Activated naive CD4-positive, alpha-beta T cell treated with anti-CD3 and anti-CD28 coated beads, Interleukin-2, amount 10 ng/mL, durations not matched to agents 7 days and 5 days (primary cell): ENCODE measurements at regions not wholly inside any gene's neighbourhood (a gene's known extent, or its start where the extent isn't known, plus 50 kb on each side); places are given as distances from the start of the nearest gene placed in this dataset.
"Not testable (repeated sequence)": the region's sequence is repeated elsewhere in the genome, so short reads cannot be mapped to it uniquely, and the experiment has no call there.

Experiments
- CTCF ChIA-PET: fragments of 350-600 bp; sonication (Branson Sonifier 250); formaldehyde crosslinking; loops from one replicate; lab custom pipeline; 2021; ENCODE audit warnings: antibody characterized with exemption; lab: Charles Lee
- DNase-seq: peaks from one replicate; pipeline ENCODE4 v3.0.0-alpha.2; 2020
- H3K27ac Mint-ChIP-seq: one replicate; pipeline ENCODE4 v1.8.0; 2021; ENCODE audit warnings: mild to moderate bottlenecking, moderate library complexity, mixed read lengths
- H3K27me3 Mint-ChIP-seq: one replicate; pipeline ENCODE4 v1.8.0; 2021; ENCODE audit warnings: mild to moderate bottlenecking, mixed read lengths
- H3K36me3 Mint-ChIP-seq: one replicate; pipeline ENCODE4 v1.8.0; 2021; ENCODE audit warnings: mixed read lengths
- H3K4me1 Mint-ChIP-seq: one replicate; pipeline ENCODE4 v1.8.0; 2021; ENCODE audit warnings: mixed read lengths
- H3K4me3 Mint-ChIP-seq: one replicate; pipeline ENCODE4 v1.8.0; 2021; ENCODE audit warnings: mild to moderate bottlenecking, moderate library complexity, mixed read lengths
- H3K9me3 Mint-ChIP-seq: one replicate; pipeline ENCODE4 v1.8.0; 2021; ENCODE audit warnings: mixed read lengths

- Mint-ChIP-seq H3K9me3 (no peaks in the 10 kb centered on the region), H3K4me1 (no peaks in the 10 kb centered on the region), H3K36me3 (no peaks in the 10 kb centered on the region), H3K27ac (no peak overlapping the region), H3K27me3 (peaks cover 6% of the 10 kb centered on the region), H3K4me3 (no peak overlapping the region)
- DNase-seq = no peak
- CTCF ChIA-PET = no interaction called here
Measured at GRCh38 chr1:178660461-178660860, 64.6 kb upstream of the RALGPS2 start.

- Mint-ChIP-seq H3K4me3 (no peak overlapping the region), H3K27ac (no peak overlapping the region), H3K36me3 (no peaks in the 10 kb centered on the region), H3K9me3 (no peaks in the 10 kb centered on the region), H3K4me1 (no peaks in the 10 kb centered on the region), H3K27me3 (peaks cover 6% of the 10 kb centered on the region)
- CTCF ChIA-PET = no interaction called here
- DNase-seq = no peak
Measured at GRCh38 chr1:178664278-178664677, 60.8 kb upstream of the RALGPS2 start.

GRCh38 chr1:178665579-178665978, 59.5 kb upstream of the RALGPS2 start:
- no peaks in the 10 kb centered on the region for H3K36me3 Mint-ChIP-seq
- no peaks in the 10 kb centered on the region for H3K4me1 Mint-ChIP-seq
- no peaks in the 10 kb centered on the region for H3K9me3 Mint-ChIP-seq
- CTCF ChIA-PET = no interaction called here
- peaks cover 6% of the 10 kb centered on the region for H3K27me3 Mint-ChIP-seq
- DNase-seq = no peak
- no peak overlapping the region for H3K4me3 Mint-ChIP-seq
- H3K27ac Mint-ChIP-seq = no peak overlapping the region

GRCh38 chr1:178666891-178667290, 58.2 kb upstream of the RALGPS2 start:
- H3K36me3 Mint-ChIP-seq, H3K27ac Mint-ChIP-seq, H3K4me1 Mint-ChIP-seq, H3K4me3 Mint-ChIP-seq, H3K9me3 Mint-ChIP-seq, CTCF ChIA-PET, H3K27me3 Mint-ChIP-seq, DNase-seq: not testable (repeated sequence)

- Mint-ChIP-seq H3K4me1 (no peaks in the 10 kb centered on the region), H3K27me3 (peaks cover 4% of the 10 kb centered on the region), H3K4me3 (no peak overlapping the region), H3K36me3 (no peaks in the 10 kb centered on the region), H3K27ac (no peak overlapping the region), H3K9me3 (peaks cover 7% of the 10 kb centered on the region)
- CTCF ChIA-PET = no interaction called here
- DNase-seq = no peak
Measured at GRCh38 chr1:178672434-178672833, 52.6 kb upstream of the RALGPS2 start.

GRCh38 chr1:178674559-178674958, 50.5 kb upstream of the RALGPS2 start:
- DNase-seq, CTCF ChIA-PET, H3K4me3 Mint-ChIP-seq, H3K9me3 Mint-ChIP-seq, H3K4me1 Mint-ChIP-seq, H3K27me3 Mint-ChIP-seq, H3K27ac Mint-ChIP-seq, H3K36me3 Mint-ChIP-seq: not testable (repeated sequence)
